HG03196 (cell line): ENCODE measurements at regions not wholly inside any gene's neighbourhood (a gene's known extent, or its start where the extent isn't known, plus 50 kb on each side); places are given as distances from the start of the nearest gene placed in this dataset.

Experiments
- ATAC-seq: cut with Tn5 transposase; IDR thresholded peaks from one replicate; pipeline ENCODE4 v1.9.1; 2021; ENCODE audit not compliant: unreplicated experiment

DNA sequence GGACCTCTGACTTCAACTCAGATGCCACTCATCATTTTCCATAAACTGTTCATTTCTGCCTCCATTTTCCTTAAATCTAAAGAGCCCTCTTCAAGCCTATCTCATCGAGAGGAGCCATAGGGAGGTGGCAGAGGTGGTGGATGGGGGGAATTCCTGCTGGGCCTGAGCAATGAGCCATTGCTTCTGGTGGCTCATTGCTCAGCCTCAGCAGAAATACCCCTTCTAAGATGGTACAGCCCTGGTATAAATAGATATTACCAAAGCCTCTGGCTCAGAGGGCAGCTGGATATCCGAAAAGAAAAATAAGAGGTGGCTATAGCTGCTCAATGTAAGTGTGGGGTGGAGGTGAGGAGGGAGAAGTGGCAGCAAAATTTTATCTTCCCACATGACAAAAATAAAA, 313.5 kb downstream of the CAAP1 start:
- ATAC-seq: no peak

DNA sequence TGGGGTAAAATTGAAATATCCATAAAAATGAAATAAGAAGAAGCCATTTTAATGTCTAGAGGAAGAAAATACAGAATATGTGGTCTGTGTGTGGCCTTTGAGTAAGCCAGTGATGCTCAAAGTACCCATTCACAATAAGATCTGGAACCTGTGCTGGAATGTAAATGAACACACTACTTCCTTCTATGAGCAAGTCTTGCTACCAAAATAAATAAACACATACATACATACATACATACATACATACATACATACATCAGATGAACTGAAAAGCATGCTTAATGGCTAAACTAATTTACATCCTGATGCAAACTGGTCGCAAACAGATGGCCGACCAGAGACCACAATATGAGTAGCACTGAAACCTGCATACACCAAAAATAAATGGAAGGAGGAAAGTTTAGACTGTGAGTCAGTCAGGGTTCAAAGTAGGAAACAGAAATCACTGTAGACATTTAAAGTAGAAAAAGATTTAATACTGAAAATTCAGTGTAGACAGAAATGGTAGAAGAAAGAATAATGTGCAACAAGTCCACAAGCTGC, 317.6 kb downstream of the CAAP1 start:
- ATAC-seq: no peak

DNA sequence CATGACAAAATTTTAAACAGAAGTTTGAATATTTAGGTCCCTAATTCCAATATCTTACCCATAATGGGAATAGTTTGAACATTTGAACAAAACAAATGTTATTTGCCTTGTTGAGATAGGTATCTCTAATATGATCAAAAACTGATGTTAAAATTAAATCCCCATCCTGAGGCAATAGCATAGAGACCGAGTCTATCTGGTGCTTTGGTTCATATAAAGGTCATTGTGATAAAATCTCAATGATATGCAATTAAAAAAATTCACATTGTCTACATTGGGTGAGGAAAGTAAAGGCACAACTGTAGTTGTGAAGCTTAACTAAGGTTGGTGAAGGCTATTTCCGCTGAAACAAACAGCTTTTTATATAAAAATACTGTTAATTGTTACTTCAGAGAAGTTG, 318.3 kb downstream of the CAAP1 start:
- ATAC-seq: no peak

DNA sequence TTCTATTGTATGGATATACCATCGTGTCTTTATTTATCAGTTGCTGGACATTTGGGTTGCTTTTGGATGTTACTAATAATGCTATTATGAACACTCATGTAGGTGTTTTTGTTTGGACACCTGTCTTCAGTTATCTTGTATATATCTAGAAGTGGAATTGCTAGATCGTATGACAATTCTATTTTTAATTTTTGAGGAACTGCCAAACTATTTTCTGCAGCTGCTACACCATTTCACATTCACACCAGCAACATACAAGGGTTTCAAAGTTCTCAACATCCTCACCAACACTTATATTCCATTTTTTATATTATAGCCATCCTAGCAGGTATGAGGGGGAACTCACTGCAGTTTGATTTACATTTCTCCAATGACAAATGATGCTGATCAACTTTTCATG, 324.6 kb downstream of the CAAP1 start:
- ATAC-seq: no peak

DNA sequence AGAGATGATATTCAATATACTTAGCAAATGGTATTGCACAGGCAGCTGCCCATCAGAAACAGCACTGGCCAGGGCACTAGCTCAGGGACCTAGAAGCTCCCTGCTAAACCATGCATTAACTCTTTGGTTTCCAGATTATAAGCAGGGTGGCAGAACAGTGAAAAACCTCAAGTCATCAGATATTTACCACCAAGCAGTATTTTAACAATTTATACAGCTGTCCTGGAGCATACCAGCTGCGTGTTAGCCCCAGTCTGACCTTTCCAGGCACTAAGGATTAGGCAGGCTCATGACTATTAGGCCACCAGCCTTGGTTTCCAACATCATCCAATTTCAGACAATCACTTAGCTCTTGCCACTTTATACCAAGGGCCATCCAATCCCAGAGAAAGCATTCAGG, 326.5 kb downstream of the CAAP1 start:
- ATAC-seq: no peak

DNA sequence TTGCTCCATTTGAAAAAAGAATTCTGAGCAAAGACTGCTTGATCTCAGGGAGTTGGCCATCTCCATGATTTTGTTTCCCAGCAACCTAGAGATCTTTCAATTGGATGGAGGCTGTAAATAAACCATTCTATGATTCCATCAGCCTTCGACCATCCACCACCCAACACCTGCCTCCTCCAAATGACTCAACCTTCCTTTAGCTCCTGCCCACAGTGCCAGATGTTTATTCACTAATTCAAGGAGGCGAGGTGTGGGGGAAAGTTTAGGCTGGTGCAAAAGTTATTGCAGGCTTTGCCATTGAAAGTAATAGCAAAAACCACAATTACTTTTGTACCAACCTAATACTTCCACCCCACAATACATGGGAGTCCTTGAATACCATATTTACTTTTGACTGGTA, 327.5 kb downstream of the CAAP1 start:
- ATAC-seq: no peak

DNA sequence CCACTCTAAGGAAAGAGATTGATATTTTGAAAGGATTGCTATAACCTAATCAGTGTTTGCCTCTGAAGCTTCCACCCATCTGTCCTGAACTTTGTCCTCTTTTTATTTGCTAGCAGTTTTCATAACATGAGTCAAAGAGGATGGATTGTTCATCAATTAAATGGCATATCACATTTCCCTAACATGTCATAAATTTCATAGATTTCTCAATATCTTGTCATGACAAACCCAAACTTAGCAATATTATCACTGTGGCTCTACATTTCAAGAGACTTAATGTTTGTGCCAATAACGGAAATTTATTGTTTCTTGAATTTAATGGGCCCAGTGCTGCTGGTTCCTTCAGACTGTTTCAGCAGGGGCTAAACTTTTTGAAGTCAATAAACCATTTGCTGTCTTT, 330.3 kb downstream of the CAAP1 start:
- ATAC-seq: no peak

DNA sequence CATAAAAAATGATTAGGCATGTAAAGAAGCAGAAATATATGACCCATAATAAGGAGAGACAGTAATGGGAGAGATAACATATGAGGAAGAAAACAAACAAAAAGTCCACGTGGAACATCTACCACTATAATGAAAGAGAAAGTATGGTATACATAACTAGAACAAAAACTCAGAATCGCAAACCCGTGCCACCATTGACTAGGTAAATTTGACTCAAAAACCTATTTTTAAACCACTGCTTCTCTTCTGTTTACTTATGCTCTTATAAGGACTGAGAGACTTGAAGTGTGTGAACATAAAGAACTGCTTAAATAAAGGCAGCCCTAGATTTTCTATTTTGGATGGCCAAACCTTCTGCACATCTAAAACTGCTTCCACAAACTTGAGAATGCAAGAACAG, 330.7 kb downstream of the CAAP1 start:
- ATAC-seq: no peak

DNA sequence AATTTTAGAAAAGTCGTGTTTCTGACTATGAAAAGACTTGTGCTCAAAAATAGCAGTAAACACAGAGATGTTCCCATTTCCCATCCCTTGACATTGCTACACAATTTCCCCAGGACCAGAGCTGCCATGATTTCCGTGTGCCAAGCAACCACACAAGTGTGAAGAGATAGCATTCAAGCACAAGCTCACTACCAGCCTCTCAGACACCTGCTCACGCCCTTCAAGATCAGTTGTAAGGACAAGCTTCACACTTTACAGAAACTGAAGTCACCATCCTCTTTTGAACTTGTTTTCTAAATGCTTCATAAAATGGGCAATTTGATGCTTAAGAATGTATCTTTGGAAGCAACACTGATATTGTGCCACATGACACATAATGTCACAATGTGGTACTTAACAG, 333.1 kb downstream of the CAAP1 start:
- ATAC-seq: no peak

- no peak for ATAC-seq
Measured at GRCh38 chr9:26551971-26552370, 340.6 kb downstream of the CAAP1 start.

- ATAC-seq: no peak
Measured at GRCh38 chr9:26551451-26551850, 341.2 kb downstream of the CAAP1 start.

DNA sequence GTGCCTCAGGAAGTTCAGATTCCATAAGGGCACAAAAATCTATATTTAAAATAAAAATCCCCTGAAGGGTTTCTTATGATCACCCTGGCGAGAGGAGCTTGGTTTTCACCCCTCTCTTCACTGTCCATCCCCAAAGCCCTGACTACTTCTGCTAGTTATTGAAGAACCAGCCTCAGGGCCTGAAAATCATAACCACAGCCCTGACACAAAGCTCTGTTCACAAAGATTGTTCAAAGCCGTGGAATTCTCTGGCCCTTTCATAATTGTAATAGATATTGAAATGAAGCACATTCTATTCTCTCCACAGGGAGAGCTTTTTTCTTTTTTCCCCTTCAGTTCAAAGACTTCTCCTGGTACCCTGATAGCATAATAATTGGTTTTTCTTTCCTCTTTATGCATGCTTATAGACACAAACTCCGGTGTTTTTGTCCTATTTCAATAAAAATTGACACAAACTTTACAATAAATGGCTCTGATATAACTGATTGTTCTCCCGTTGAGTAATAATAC, 343.8 kb downstream of the CAAP1 start:
- no peak for ATAC-seq

GRCh38 chr9:26539867-26540493, 352.6 kb downstream of the CAAP1 start:
- ATAC-seq: no peak

GRCh38 chr9:26537211-26537610, 355.4 kb downstream of the CAAP1 start:
- ATAC-seq: no peak

- no peak for ATAC-seq
Measured at GRCh38 chr9:26535151-26535550, 357.5 kb downstream of the CAAP1 start.

DNA sequence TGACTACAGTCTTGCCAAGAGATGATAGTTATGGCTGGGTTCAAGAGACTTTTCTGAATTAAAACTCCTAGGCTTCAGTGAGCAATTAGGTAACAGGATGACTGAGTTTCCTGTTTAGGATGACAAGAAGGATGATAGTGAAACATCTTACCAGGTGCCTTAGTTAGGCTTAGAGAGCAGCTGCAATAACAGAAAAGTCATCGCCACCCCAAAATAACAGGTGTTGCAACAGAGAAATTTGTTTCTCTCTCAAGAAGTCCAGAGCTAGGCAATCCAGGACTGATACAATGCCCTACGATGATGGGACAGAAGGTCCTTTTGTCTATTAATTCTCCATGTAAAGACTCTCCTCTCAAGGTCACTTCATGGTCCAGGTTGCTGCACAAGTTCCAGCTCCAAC, 361.8 kb downstream of the CAAP1 start:
- no peak for ATAC-seq

- ATAC-seq: no peak
Measured at GRCh38 chr9:26527931-26528330, 364.7 kb downstream of the CAAP1 start.

DNA sequence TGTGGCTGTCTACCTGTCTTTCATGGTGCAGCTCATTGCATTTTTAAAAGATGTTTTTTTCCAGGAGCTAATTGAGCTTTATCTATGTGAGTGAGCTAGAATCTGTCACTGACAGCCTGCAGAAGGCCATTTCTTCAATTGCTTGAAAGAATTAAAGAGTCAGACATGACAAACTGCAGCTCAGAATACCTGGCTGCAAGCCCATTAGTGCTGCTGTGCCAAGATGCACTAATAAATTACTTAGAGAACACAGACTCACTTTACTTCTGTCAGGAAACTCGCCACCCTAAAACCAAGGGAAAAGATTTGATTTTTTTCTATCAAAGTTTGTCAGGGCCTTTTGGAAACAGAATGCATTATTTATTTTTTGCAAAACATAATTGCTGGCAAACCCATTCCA, 368.3 kb downstream of the CAAP1 start:
- ATAC-seq: no peak

GRCh38 chr9:26523577-26523976, 369.0 kb downstream of the CAAP1 start:
- ATAC-seq: no peak

- ATAC-seq: no peak
Measured at GRCh38 chr9:26520141-26520540, 372.5 kb downstream of the CAAP1 start.

DNA sequence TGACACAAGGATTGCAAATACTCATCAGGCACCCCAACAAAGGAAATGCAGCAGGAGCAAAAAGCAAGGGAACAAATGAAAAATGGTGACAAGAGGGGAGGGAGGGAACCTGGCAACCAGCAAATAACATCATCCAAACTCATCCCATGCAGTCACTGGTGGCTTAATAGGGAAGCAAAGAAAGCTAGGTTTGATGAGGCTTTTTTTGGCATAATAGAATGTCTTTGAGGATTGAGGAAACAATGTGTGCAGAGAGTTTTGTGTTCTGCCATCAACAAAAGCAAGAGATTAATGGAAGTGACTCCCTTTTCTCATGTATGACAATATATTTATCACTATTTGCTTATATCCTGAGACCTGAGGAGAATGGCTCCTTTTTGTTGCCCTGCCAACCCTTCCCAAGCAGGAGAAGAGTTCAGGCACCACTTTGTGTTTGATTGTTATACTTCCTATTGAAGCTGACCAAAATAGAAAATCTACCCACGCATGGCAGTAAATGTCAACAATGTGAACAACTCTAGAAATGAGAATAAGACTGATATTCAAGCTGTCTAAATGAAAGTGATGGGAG, 375.7 kb downstream of the CAAP1 start:
- ATAC-seq: no peak

GRCh38 chr9:26513730-26514129, 378.9 kb downstream of the CAAP1 start:
- no peak for ATAC-seq

- no peak for ATAC-seq
Measured at GRCh38 chr9:26510137-26510536, 382.5 kb downstream of the CAAP1 start.
